ENCODE measurements at regions not wholly inside any gene's neighbourhood (a gene's known extent, or its start where the extent isn't known, plus 50 kb on each side); places are given as distances from the start of the nearest gene placed in this dataset.

GRCh38 chr1:191818198-191818597 lies 340.1 kb upstream of the RGS18 start:
- no peak for DNase-seq (ENCODE audit: low read depth)
- no peak for TF ChIP-seq CTCF (IDR thresholded peaks at IDR 0.05; ENCODE audit: insufficient read depth, low read length)
- H3K4me3 ChIP-seq (ENCODE audit: low read depth, low read length): no peak overlapping the region

- no peak for TF ChIP-seq CTCF (IDR thresholded peaks at IDR 0.05; ENCODE audit: insufficient read depth, low read length)
- peak; percentile 2 for DNase-seq (ENCODE audit: low read depth)
- no peak overlapping the region for H3K4me3 ChIP-seq (ENCODE audit: low read depth, low read length)
Observed at GRCh38 chr1:191831572-191831971, 326.7 kb upstream of the RGS18 start.

- no peak for TF ChIP-seq CTCF (IDR thresholded peaks at IDR 0.05; ENCODE audit: insufficient read depth, low read length)
- DNase-seq (ENCODE audit: low read depth): peak; percentile 29
- H3K4me3 ChIP-seq (ENCODE audit: low read depth, low read length): no peak overlapping the region
Observed at GRCh38 chr1:191839891-191840290, 318.4 kb upstream of the RGS18 start.

DNA sequence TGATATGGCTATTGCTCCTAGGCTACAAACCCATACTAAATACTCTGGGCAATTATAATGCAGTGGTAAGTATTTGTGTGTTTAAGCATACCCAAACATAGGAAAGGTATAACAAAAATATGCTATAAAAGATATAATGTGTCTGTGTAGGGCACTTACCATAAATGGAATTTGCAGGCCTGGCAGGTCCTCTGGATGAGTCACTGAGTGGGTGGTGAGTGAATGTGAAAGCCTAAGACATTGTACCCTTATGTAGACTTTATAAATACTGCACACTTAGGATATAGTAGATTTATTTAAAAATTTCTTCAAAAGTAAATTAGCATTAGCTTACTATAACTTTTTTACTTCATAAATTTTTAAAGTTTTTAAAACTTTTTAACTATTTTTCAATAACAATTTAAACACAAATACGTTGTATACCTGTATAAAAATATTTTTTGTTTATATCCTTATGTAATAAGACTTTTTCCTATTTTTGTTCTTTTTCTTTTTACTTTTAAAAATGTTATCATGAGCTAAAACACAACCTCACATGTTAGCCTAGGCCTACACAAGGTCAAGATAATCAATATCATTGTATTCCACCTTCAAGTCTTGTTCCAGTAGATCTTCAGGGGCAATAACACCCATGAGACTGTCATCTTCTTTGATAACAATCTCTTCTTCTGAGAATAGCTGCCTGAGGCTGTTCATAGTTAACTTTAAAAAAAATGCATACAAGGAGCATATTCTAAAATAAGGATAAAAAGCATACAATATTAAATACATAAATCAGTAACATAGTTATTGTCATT lies 306.3 kb upstream of the RGS18 start:
- no peak overlapping the region for H3K4me3 ChIP-seq (ENCODE audit: low read depth, low read length)
- DNase-seq (ENCODE audit: low read depth): peak; percentile 10
- no peak for TF ChIP-seq CTCF (IDR thresholded peaks at IDR 0.05; ENCODE audit: insufficient read depth, low read length)

- no peak for TF ChIP-seq CTCF (IDR thresholded peaks at IDR 0.05; ENCODE audit: insufficient read depth, low read length)
- DNase-seq (ENCODE audit: low read depth): no peak
- H3K4me3 ChIP-seq (ENCODE audit: low read depth, low read length): no peak overlapping the region
Observed at GRCh38 chr1:191852907-191853306, 305.4 kb upstream of the RGS18 start.

DNA sequence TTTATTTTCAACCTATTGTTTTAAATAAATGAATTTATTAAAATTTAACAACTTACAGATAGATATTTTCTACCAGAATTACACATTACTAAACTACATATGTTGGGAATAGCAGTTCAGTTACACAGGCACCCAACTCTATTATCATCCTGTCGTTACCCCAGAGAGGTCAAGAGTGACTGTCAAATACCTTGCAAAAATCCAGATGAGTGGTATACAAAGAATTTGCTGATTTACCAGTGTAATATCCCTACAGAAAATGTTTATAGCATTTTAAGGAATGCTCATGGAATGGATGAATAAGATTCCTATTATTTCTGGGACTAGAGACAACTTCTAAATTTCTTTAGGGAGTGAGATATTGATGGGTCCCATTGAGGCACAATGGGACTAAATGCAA lies 300.7 kb upstream of the RGS18 start:
- no peak for TF ChIP-seq CTCF (IDR thresholded peaks at IDR 0.05; ENCODE audit: insufficient read depth, low read length)
- DNase-seq (ENCODE audit: low read depth): no peak
- no peak overlapping the region for H3K4me3 ChIP-seq (ENCODE audit: low read depth, low read length)

GRCh38 chr1:191865479-191865878 lies 292.8 kb upstream of the RGS18 start:
- no peak for TF ChIP-seq CTCF (IDR thresholded peaks at IDR 0.05; ENCODE audit: insufficient read depth, low read length)
- DNase-seq (ENCODE audit: low read depth): no peak
- no peak overlapping the region for H3K4me3 ChIP-seq (ENCODE audit: low read depth, low read length)

All from fibroblast of the aortic adventitia (primary cell).